NCI-H226 (cell line): ENCODE measurements at regions not wholly inside any gene's neighbourhood (a gene's known extent, or its start where the extent isn't known, plus 50 kb on each side); places are given as distances from the start of the nearest gene placed in this dataset.

Experiments
- DNase-seq: peaks from one replicate; pipeline ENCODE4 v3.0.0-alpha.2; 2015

GRCh38 chr10:62924344-62924748 lies 108.2 kb upstream of the EGR2 start:
- no peak for DNase-seq

- DNase-seq = no peak
Observed at GRCh38 chr10:62919776-62920175, 103.6 kb upstream of the EGR2 start.

GRCh38 chr10:62917475-62918238 lies 101.5 kb upstream of the EGR2 start:
- DNase-seq = no peak

- no peak for DNase-seq
Observed at GRCh38 chr10:62916141-62916603, 100.0 kb upstream of the EGR2 start.

- DNase-seq = no peak
Observed at GRCh38 chr10:62915158-62915557, 99.0 kb upstream of the EGR2 start.

- no peak for DNase-seq
Observed at GRCh38 chr10:62912086-62912485, 95.9 kb upstream of the EGR2 start.

- no peak for DNase-seq
Observed at GRCh38 chr10:62911210-62911963, 95.2 kb upstream of the EGR2 start.

GRCh38 chr10:62907470-62908212 lies 91.5 kb upstream of the EGR2 start:
- DNase-seq = no peak

- no peak for DNase-seq
Observed at GRCh38 chr10:62904281-62904875, 88.2 kb upstream of the EGR2 start.

GRCh38 chr10:62903828-62904227 lies 87.7 kb upstream of the EGR2 start:
- no peak for DNase-seq

GRCh38 chr10:62900829-62901571 lies 84.8 kb upstream of the EGR2 start:
- DNase-seq = no peak

- no peak for DNase-seq
Observed at GRCh38 chr10:62899311-62899710, 83.1 kb upstream of the EGR2 start.

GRCh38 chr10:62895063-62895462 lies 78.9 kb upstream of the EGR2 start:
- DNase-seq = no peak

- no peak for DNase-seq
Observed at GRCh38 chr10:62894156-62894555, 78.0 kb upstream of the EGR2 start.

- no peak for DNase-seq
Observed at GRCh38 chr10:62893036-62893435, 76.9 kb upstream of the EGR2 start.

GRCh38 chr10:62890395-62890794 lies 74.2 kb upstream of the EGR2 start:
- no peak for DNase-seq

GRCh38 chr10:62887642-62888041 lies 71.5 kb upstream of the EGR2 start:
- no peak for DNase-seq

- DNase-seq = no peak
Observed at GRCh38 chr10:62885684-62886461, 69.7 kb upstream of the EGR2 start.

- no peak for DNase-seq
Observed at GRCh38 chr10:62880162-62880561, 64.0 kb upstream of the EGR2 start.

- no peak for DNase-seq
Observed at GRCh38 chr10:62873866-62874265, 57.7 kb upstream of the EGR2 start.

GRCh38 chr10:62870866-62871265 lies 54.7 kb upstream of the EGR2 start:
- DNase-seq = no peak

- no peak for DNase-seq
Observed at GRCh38 chr10:62869958-62870357, 53.8 kb upstream of the EGR2 start.
